GM18867 (cell line): ENCODE measurements at regions not wholly inside any gene's neighbourhood (a gene's known extent, or its start where the extent isn't known, plus 50 kb on each side); places are given as distances from the start of the nearest gene placed in this dataset.

Source experiments
- ATAC-seq: cut with Tn5 transposase; IDR thresholded peaks from one replicate; pipeline ENCODE4 v1.9.1; 2021; ENCODE audit warnings: mild to moderate bottlenecking, moderate library complexity; ENCODE audit not compliant: unreplicated experiment

- no peak for ATAC-seq
Observed at GRCh38 chr18:74023220-74023619, 124.4 kb downstream of the FBXO15 start.

GRCh38 chr18:74019864-74020263 lies 127.8 kb downstream of the FBXO15 start:
- no peak for ATAC-seq

- no peak for ATAC-seq
Observed at GRCh38 chr18:74013955-74014354, 133.7 kb downstream of the FBXO15 start.

DNA sequence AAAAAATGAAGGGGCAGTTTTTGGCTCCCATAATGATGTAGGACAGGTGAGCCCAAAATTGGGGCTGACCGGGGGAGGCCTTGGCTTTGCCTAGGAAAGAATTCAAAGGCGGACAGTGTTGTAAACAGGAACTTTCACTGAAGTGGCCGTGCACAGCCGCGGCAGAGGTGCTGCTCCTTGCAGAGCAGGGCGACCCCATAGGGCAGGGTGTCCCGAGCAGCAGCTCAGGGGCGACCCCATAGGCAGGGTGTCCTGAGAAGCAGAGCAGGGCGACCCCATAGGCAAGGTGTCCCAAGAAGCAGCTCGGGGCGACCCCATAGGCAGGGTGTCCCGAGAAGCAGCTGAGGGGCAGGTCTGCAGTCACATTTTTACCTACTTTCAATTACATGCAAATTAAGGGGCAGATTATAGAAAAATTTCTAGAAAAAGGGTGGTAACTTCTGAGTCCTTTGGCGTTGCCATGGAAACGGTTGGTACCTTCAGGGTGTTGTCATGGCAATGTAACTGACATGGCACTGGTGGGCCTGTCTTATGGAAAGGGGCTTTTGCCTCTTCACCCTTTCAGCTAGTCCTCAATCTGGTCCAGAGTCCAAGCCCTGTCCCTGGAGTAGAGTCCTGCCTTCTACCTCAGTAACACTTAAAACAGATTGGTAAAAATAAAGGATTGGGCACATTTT lies 134.5 kb downstream of the FBXO15 start:
- no peak for ATAC-seq

GRCh38 chr18:74006143-74006542 lies 141.5 kb downstream of the FBXO15 start:
- ATAC-seq = no peak

GRCh38 chr18:74005320-74006109 lies 142.1 kb downstream of the FBXO15 start:
- ATAC-seq = no peak

DNA sequence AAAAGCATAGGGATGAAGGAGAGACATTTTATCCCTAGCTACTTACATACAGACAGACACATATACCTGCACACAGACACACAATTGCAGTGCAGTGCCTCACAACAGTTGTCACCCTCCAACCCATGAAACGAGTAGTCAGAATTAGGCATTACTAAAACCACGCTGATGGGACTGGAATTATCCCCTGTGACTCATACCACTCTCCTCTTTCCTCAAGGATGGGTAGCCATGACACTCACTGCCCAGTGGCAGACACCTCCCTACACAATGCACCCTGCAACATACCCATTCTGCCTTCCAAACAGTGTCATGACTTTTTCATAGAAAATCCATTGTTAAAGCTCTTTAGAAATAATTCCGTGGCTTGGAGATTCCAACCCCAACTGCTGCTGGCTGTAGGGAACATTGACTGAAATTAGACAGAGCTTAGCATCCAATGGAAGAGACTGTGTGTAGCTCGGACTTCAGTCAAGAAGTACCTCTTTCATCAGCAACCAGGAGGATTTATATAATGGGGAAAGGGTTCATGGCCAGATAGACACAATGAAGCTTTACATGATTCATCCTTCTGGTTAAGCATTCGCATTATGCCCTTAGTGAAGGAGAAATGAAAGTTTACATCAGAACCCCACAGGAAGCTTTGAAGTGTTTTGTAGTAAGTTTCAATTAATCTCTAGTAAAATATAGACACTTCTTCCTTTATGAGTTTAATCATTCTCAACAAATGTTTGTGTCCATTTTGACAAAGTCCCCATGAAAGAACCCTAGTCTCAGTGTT lies 155.2 kb downstream of the FBXO15 start:
- ATAC-seq = no peak

DNA sequence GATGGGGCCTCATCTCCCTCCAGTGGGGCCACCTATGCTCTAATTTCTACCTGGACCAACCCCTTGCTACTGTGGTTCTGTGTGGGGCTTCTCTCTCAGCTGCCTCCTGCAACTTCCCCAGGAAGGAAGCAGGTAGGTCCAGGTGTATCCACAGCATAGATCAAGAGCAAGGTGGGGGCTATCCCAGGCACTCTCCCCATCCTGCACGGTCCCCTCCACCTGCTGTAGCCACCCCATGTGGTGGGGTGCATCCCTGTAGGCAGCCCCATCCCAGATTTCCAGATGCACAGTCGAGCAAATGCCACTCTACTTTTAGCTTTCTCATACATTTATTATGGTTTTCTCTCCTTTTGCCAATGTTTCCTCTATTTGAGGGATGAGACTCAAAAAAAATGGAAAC lies 156.1 kb downstream of the FBXO15 start:
- ATAC-seq = no peak

GRCh38 chr18:73990258-73990657 lies 157.4 kb downstream of the FBXO15 start:
- no peak for ATAC-seq

DNA sequence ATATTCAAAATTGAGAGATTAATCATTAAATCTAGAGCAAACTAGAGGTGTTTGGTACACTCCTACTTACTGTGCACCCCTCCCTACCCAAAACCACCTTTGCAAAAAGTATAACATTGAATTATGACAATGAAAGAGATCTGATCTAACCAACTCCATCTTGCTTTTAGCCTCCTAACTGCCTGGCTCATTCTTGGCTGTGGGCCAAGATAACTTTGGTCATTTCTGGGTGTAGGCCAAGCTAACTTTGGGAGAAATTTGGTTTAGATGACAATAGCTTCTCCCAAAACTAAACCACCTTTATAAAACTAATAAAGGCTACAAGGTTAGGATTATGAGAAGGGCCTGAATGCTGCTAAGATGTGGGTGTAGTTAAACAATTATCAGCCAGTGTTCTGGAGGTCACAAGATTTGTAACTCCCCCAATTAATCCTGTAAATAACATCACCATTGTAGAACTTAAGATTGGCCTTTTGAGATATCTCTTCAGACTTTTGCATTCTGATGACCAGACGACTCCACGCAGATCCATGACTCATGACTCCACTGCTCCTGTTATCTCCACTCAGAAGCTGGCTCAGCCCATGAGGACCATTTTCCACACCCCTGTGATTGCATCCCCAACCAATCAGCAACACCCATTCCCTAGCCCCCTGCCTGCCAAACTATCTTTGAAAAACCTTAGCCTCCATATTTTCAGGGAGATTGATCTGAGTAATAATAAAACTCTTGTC lies 160.2 kb downstream of the FBXO15 start:
- ATAC-seq = no peak

GRCh38 chr18:73986711-73987110 lies 160.9 kb downstream of the FBXO15 start:
- ATAC-seq = no peak

DNA sequence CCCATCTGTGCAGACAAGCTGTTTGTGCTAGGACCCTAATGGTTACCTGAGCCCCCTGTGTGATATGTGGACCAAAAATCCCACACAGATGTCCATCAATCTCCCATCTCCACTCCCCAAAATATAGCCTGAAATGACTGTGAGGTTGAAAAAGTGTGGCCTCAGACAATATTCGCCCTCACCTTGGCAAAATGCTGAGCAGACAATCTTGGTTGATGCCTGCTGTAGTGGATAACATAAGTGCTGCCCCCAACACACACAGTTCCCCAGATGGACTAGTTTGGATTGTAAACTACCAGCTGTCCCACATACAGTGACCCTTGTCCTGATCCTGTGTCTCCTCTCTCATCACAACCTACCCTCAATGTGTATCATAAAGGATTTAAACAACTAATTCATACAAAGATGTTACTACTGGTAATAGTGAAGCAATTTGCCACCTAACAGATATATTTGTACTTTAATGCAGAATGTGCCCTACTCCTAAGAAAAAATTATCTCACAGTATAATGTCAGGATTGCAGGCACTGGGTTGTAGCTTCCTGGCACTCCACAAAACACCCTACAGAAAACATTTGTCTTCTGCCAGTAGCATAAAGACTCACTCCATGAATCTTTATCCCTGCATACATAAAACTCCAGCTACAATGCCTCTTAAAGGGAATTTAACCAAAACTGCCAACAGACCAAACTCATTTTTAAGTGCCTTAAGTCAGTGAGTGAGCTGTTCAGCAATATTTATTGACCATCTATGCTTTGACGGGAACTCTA lies 161.6 kb downstream of the FBXO15 start:
- no peak for ATAC-seq

GRCh38 chr18:73983970-73984369 lies 163.7 kb downstream of the FBXO15 start:
- no peak for ATAC-seq

GRCh38 chr18:73983496-73983895 lies 164.1 kb downstream of the FBXO15 start:
- ATAC-seq = no peak

- ATAC-seq = no peak
Observed at GRCh38 chr18:73981796-73982195, 165.8 kb downstream of the FBXO15 start.

- ATAC-seq = no peak
Observed at GRCh38 chr18:73980289-73980979, 167.2 kb downstream of the FBXO15 start.

GRCh38 chr18:73979742-73980141 lies 167.9 kb downstream of the FBXO15 start:
- no peak for ATAC-seq

DNA sequence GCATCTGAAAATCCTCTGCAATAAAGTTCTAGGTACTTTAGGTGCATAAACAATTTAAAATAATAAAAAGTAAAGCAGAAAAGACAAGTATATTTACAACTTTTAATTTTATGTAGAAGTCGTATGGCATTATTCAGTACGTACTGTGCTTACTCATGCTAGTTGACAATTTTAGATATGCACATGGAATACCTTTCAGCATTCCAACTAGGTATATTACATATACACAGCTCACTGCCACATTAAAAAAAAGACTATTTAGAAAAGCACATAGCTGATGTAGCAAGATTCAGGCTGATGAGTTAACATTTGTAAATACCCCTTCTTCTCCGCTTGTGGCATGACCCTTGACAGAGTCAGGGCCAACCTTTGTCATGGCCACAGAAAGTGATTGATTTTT lies 171.2 kb downstream of the FBXO15 start:
- ATAC-seq = no peak

GRCh38 chr18:73975266-73975665 lies 172.4 kb downstream of the FBXO15 start:
- no peak for ATAC-seq

GRCh38 chr18:73973972-73974371 lies 173.7 kb downstream of the FBXO15 start:
- no peak for ATAC-seq
